Dermis microvascular lymphatic vessel endothelial cell (primary cell): ENCODE measurements at regions not wholly inside any gene's neighbourhood (a gene's known extent, or its start where the extent isn't known, plus 50 kb on each side); places are given as distances from the start of the nearest gene placed in this dataset.

Experiments
- DNase-seq, 2 donors: peaks; one replicate each; pipeline versions ENCODE4 v3.0.0 to v3.0.0-alpha.2; 2010; ENCODE audit warnings: low read depth in 2 of 2

DNA sequence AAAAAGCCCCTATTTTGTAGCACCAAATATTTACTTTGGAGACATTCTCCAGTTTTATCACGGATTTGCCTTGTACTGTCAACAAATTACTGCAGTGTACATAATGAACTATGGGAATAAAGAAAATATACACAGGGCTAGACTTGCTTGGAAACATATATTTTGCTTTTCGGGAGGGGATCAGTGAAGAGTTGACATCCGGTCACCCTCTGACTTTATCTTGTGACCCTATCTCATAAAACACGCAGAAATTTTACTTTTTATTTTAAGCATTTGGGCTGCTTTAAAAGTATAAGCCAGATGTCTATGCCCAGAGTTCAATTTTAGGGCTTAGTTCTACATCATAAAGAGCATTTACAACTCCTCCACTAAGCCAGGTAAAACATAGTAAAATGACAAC, 630.7 kb downstream of the TOX3 start:
- no peak for DNase-seq

DNA sequence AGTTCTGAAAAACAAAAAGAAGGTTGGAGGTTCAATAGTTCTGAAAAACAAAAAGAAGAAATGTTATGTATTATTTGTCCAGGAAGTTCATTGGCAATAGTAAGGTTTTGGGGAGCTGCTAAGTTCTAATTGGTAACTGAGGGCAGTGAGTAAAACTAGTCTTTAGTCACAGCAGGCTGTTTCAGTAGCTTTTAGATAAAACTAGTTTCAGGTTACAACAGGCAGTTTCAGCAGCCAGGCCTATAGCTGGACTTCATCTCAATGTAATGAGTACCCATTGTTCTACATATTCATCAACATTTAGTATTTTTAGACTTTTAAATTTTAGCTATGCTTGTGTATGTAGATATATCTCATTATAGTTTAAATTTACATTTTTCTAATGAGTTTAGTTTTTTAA, 639.3 kb downstream of the TOX3 start:
- DNase-seq: no peak

DNA sequence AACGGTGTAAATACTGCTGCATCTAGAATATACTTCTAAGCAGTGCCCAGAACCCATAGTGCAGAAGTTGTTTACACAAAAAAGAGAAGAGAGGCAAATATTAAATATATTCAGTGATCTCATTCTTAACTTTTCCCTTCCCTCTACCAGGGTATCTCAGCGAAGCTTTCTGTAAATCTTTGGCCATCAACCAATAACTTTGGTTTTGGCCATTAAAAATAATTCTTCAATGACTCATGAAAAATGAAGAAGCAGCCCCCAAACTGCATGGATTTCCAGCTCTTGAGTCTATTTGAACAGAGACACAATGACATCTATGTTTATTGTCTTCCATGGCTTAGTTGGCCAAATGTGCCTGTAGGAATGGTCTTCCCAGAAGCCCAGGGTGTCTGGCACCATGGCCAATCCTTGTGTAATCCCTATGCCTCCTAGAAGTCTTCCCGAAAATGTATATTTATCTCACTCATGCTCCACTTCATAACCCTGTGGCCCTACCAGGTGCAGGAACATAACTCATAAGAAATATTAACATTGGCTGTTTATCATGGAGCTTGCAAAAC, 646.6 kb downstream of the TOX3 start:
- no peak for DNase-seq

DNA sequence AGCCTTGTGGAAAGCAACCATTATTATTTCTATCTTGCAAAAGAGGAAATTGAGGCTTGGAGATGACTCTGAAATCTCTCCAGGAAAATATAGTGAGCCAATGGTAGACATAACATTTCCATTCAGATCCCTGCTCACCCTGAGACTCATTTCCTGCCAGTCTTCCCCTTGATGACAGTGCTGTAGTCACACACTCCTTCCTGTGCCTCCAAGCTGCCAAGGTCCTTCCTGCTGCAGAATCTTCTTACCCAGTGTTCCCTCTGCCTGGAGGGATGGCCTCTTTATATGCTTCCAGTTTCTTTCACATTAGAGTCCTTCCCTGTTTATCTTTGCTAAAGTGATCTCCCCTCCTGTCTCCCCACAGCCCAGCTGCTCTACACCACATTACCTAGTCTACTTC, 648.1 kb downstream of the TOX3 start:
- DNase-seq: peak; percentile 15 to 54

- DNase-seq: no peak
Measured at GRCh38 chr16:51896013-51896412, 650.9 kb downstream of the TOX3 start.

DNA sequence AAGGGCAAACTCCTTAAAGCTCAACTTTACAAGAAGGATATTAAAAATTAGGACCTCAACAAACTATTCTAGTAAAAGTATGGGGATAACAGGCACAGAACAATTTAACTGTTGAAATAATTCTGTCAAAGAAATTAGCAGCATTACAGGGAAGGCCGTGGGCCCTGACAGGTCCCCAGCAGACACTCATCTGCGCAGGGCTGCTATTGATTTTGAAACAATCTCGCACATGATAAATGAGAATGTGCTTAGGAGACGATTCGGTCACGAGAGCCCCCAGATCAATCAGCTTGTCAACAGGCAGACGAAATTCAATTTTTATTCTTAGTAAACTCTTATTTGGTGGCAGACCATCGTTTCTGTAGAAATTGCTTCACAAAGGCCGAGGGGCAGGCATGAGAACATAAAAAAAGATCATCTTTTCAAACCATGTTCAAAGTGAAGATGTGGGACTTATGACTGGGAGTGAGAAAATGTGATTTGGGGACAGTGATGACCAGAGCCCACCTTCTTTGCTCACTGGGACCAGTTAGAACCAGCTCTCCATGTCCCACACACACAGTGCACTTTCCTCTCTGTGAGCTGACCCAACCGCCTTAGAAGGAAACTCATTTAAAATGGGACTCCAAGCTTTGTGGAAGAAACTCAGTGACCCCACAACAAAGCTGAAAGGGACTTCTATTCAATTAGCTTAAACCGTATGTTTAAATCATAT, 654.5 kb downstream of the TOX3 start:
- no peak for DNase-seq

- DNase-seq: no peak
Measured at GRCh38 chr16:51888534-51888933, 658.4 kb downstream of the TOX3 start.

DNA sequence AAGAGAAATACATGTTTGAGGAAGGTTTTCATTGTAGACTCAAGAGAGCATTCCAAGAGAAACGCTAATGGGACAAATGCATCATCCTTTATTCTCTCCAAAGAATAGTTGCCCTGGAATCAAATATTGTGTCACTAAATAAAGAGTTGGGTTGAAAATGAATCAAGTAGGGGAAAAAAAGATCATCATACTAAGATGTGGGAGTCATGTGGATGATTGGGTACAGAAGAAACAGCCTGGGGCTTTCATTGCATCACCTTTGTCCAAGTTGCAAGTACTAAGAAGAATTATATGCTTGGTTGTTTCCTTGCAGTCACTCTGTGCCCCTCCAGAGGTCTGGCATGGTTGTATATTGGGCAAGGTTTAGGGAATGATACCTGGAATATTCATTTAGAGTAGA, 658.9 kb downstream of the TOX3 start:
- DNase-seq: no peak

DNA sequence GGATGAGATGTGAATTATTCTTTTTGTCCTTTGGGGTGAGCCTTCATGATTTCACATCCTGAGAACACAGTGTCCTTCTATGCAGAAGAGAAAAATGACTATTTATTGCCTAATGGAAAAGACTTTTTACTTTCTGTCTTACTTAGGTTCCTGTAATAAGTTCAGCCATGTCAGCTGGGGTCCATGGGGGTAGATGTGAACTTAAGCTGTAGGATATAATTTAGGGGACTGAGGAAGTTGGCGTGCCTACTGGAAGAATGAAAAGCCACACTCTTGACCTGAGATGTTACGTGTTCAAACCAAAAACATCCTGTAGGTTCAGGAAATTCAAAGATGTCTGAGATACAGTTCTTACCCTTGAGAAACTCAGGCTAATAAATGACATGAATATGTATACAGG, 660.5 kb downstream of the TOX3 start:
- peak in 1 of 2 donors; percentile 4 for DNase-seq

DNA sequence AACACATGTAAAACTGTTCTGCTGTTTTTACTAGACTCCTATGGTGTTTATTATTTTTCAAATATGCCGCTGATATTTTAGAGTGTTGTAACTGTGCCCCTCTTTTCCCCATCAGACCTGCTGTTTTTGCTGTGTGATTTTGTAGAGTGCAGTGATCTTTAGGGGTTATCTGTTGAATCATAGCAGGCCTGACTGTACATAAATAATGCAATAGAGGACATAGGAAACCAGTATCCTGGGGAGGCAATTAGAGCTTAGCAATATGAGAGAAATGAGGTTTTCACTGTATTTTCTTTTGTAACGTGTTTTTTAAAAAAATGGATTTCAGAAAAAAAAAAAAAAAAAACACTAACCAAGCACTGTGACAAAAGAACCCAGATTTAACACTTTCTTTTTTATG, 662.2 kb downstream of the TOX3 start:
- no peak for DNase-seq

DNA sequence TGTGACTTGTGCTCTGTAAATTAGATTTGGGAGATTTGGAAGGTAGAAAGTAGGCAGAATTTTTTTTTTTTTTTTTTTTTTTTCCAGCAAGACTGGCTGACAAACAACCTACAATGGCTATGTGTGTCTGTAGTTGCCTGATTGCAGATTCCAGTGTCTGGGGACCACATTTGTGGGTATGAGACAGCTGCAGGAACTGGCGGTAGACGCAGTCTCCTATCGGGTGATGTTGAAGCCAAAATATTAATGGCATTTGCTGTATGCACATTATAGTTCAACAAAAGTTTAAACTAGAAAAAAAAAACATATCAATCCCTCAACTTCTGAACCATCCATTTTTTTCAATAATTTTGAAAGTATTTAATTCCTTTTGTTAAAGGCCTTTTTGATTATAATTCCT, 665.2 kb downstream of the TOX3 start:
- DNase-seq: no peak

GRCh38 chr16:51880776-51881175, 666.2 kb downstream of the TOX3 start:
- DNase-seq: peak in 1 of 2 donors; percentile 67

GRCh38 chr16:51877686-51878085, 669.3 kb downstream of the TOX3 start:
- no peak for DNase-seq

GRCh38 chr16:51876934-51877333, 670.0 kb downstream of the TOX3 start:
- DNase-seq: no peak

- no peak for DNase-seq
Measured at GRCh38 chr16:51876601-51876875, 670.4 kb downstream of the TOX3 start.

DNA sequence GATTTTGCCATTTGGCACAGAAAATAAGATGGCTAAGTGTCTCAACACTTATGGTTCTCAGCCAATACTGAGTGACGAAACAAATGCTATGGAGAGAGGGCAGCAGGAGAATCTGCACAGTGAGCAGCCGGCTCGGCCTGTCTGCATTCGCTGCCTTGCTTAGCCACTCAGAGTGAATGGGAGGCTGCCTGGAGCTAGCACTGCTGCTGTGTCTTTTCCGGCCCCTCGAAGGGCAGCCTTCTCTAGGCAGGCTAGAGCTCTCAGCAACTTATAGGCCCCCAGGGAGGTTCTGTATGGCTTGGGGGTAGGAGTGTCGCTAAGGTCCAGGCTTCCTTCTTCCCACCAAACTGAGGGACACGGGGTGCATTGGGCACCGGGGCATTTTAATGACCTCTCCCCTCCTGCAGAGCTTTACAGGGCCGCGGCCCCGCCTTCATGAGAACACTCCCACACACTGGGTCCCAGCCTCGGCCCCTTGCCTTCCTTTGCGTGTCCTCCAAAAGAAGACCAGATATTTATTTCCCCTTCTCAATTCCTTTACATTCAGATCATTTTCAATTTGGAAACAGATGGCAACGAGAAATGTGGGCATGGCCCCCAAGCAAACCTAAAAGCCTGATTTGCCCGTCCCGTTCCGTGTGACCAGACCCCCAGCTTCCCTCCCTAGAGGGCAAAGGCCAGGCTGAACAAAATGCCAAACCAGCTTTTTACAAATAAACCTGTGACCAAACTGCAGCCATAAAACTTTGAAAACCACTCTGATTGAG, 670.9 kb downstream of the TOX3 start:
- DNase-seq: no peak

GRCh38 chr16:51872524-51872923, 674.4 kb downstream of the TOX3 start:
- DNase-seq: no peak

- no peak for DNase-seq
Measured at GRCh38 chr16:51870296-51870854, 676.6 kb downstream of the TOX3 start.

DNA sequence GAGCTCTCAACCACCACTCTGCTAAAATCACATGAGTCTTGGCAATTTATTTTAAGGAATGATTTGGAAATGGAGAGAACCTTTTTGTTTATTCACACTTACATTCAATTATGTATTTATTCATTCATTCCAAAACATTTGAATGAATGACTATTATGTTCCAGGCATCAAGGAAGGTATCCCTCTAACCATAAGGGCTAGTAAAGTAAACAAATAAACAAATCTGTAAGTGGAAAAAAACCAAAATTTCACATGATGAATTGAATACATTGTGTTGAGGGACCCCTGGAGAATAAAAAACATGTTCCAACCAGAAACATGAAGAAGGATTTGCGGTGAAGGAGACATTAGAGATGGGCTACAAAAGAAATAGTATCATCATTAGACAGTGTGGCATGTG, 677.8 kb downstream of the TOX3 start:
- no peak for DNase-seq

- no peak for DNase-seq
Measured at GRCh38 chr16:51868631-51869030, 678.3 kb downstream of the TOX3 start.

DNA sequence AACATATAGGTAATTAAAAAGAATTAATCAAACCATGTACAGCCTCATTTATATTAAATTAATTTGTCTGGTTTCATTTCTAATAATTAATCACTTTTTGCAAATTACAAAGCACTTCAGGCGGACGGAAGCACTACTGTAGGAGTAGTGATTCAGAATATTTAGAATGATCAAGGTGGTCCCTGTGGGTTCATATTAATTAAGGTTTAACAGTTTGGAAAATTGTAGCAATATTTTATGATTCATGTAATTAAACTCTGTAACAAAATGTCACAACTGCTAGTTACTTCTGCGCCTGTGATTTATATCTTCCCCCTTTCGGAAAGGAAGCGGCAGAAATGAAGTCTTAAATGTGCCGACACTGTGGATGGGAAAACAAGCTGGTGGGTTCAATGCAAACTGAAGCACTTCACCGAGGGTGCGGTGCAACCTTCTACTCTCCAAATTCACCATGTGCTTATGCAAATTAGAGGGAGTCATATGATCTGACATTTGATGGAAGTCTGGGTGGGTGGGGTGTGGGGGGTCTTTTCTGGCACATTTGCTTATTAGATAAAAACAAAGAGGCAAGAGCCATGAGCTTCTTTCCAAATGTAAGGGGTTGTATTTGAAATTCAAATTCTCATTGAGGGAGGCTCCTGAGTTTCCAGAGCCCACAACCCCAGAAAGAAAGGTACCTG, 679.4 kb downstream of the TOX3 start:
- DNase-seq: no peak

- no peak for DNase-seq
Measured at GRCh38 chr16:51864575-51864974, 682.4 kb downstream of the TOX3 start.
